ENCODE measurements at regions not wholly inside any gene's neighbourhood (a gene's known extent, or its start where the extent isn't known, plus 50 kb on each side); places are given as distances from the start of the nearest gene placed in this dataset.

DNA sequence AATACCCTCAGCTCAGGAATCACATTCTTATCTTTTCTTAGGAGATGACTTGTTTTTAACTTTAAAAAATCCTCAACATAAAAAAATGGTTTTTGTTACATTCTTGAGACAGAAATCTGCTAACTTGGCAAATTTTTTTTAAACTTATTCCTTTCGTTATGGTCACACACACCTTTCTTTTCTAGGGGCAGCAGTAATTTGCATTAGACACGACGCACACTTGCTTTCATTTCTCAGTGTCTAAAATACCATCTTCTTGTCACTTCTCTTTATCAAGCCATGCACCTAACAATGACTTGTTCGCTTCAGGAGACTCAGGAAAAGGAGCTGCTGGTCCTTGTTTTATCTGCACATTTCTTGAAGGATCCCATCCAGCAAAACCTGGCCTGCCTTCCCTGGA is 112.6 kb upstream of the TBL1X start:
- H3K9me3 ChIP-seq (ENCODE audit: control insufficient read depth, insufficient read depth, low read length) = no peaks in the 10 kb centered on the region
- no peak overlapping the region for H3K27ac ChIP-seq (ENCODE audit: low read length)
- H3K4me3 ChIP-seq (ENCODE audit: low read length) = no peak overlapping the region
- no peaks in the 10 kb centered on the region for H3K36me3 ChIP-seq (ENCODE audit: control insufficient read depth, insufficient read depth, low read length)
- no CpG with 5 or more reads among the region's 4 CpGs for WGBS (ENCODE audit: insufficient coverage, insufficient read length)
- H3K27me3 ChIP-seq (ENCODE audit: control insufficient read depth, insufficient read depth, low read length) = no peaks in the 10 kb centered on the region
- peaks cover 1% of the 10 kb centered on the region; the same call in 1 of the 2 replicates for H3K4me1 ChIP-seq (ENCODE audit: control insufficient read depth, insufficient read depth, low read length)
- DNase-seq (ENCODE audit: low read depth, low spot score) = no peak

DNA sequence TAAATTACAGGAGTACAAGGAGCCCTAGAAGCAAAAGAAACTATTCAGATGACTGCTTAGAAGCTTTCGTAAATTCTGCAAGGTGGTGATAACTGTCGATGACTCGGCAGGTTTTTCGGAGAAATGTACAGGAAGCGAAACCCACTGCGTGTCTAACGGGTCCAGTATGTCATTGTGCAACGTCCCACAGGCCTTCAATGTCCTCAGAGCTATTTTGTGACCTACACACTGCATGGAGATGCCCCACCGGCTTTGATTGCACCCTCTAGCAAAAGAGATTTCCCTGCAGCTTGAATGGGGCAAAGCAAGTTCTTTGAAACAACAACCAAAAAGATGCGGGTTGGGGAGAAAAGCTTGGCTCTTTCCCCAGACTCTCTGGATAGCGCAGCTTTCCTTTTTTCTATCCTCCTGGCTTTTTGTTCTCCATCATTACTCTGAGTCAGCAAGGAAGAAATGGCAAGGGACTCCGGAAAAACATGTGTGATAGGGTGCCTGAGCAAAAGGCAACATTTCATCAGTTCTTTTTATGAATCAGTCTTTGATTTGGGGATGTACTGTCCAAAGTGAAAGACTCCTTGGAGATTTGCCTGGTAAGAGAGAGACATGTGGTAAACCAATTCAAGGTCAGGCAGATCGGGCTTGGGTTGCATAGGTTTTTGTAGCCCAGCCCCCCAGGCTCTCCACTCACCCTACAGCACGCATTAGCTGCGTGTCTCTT is 112.0 kb upstream of the TBL1X start:
- Histone ChIP-seq H3K4me1 (ENCODE audit: control insufficient read depth, insufficient read depth, low read length) (peaks cover 1% of the 10 kb centered on the region; the same call in 1 of the 2 replicates), H3K4me3 (ENCODE audit: low read length) (no peak overlapping the region), H3K9me3 (ENCODE audit: control insufficient read depth, insufficient read depth, low read length) (no peaks in the 10 kb centered on the region), H3K27me3 (ENCODE audit: control insufficient read depth, insufficient read depth, low read length) (no peaks in the 10 kb centered on the region), H3K27ac (ENCODE audit: low read length) (no peak overlapping the region), H3K36me3 (ENCODE audit: control insufficient read depth, insufficient read depth, low read length) (no peaks in the 10 kb centered on the region)
- DNase-seq (ENCODE audit: low read depth, low spot score) = no peak
- no CpG with 5 or more reads among the region's 15 CpGs for WGBS (ENCODE audit: insufficient coverage, insufficient read length)

DNA sequence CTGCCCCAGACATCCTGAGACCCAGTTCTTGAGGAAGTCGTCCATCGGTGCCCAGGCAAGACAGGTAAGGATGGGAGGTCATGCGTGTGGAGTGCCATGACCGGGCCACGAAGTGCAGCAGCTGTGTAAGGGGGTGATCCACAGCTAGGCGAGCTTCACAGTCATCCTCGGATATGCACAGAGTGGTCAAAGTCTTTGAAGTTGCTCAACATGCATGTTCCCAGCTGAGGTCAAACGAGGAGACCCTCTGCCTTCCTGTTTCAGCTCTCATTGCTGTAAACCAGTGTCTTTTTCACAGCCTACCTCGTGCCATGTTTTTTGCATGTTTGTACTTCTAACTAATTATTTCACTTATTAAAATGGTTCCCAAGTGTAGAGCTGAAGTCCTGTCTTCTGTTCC is 109.9 kb upstream of the TBL1X start:
- no CpG with 5 or more reads among the region's 9 CpGs for WGBS (ENCODE audit: insufficient coverage, insufficient read length)
- Histone ChIP-seq H3K9me3 (ENCODE audit: control insufficient read depth, insufficient read depth, low read length) (no peaks in the 10 kb centered on the region), H3K4me3 (ENCODE audit: low read length) (no peak overlapping the region), H3K27me3 (ENCODE audit: control insufficient read depth, insufficient read depth, low read length) (no peaks in the 10 kb centered on the region), H3K4me1 (ENCODE audit: control insufficient read depth, insufficient read depth, low read length) (peaks cover 1% of the 10 kb centered on the region; the same call in 1 of the 2 replicates), H3K36me3 (ENCODE audit: control insufficient read depth, insufficient read depth, low read length) (no peaks in the 10 kb centered on the region), H3K27ac (ENCODE audit: low read length) (no peak overlapping the region)
- DNase-seq (ENCODE audit: low read depth, low spot score) = no peak

- Histone ChIP-seq H3K9me3 (ENCODE audit: control insufficient read depth, insufficient read depth, low read length) (no peaks in the 10 kb centered on the region), H3K4me3 (ENCODE audit: low read length) (no peak overlapping the region), H3K27ac (ENCODE audit: low read length) (no peak overlapping the region), H3K27me3 (ENCODE audit: control insufficient read depth, insufficient read depth, low read length) (no peaks in the 10 kb centered on the region), H3K4me1 (ENCODE audit: control insufficient read depth, insufficient read depth, low read length) (peaks cover 1% of the 10 kb centered on the region; the same call in 1 of the 2 replicates), H3K36me3 (ENCODE audit: control insufficient read depth, insufficient read depth, low read length) (no peaks in the 10 kb centered on the region)
- no peak for DNase-seq (ENCODE audit: low read depth, low spot score)
- no CpG with 5 or more reads among the region's 9 CpGs for WGBS (ENCODE audit: insufficient coverage, insufficient read length)
These were observed 109.1 kb upstream of the TBL1X start for GRCh38 chrX:9355739-9356138.

- Histone ChIP-seq H3K27me3 (ENCODE audit: control insufficient read depth, insufficient read depth, low read length) (no peaks in the 10 kb centered on the region), H3K27ac (ENCODE audit: low read length) (no peak overlapping the region), H3K4me3 (ENCODE audit: low read length) (no peak overlapping the region), H3K36me3 (ENCODE audit: control insufficient read depth, insufficient read depth, low read length) (no peaks in the 10 kb centered on the region), H3K4me1 (ENCODE audit: control insufficient read depth, insufficient read depth, low read length) (peaks cover 1% of the 10 kb centered on the region; the same call in 1 of the 2 replicates), H3K9me3 (ENCODE audit: control insufficient read depth, insufficient read depth, low read length) (no peaks in the 10 kb centered on the region)
- no peak for DNase-seq (ENCODE audit: low read depth, low spot score)
- no CpG with 5 or more reads among the region's 5 CpGs for WGBS (ENCODE audit: insufficient coverage, insufficient read length)
These were observed 108.0 kb upstream of the TBL1X start for GRCh38 chrX:9356846-9357245.

GRCh38 chrX:9357518-9358114 is 107.2 kb upstream of the TBL1X start:
- no CpG with 5 or more reads among the region's 7 CpGs for WGBS (ENCODE audit: insufficient coverage, insufficient read length)
- Histone ChIP-seq H3K27ac (ENCODE audit: low read length) (no peak overlapping the region), H3K9me3 (ENCODE audit: control insufficient read depth, insufficient read depth, low read length) (no peaks in the 10 kb centered on the region), H3K4me1 (ENCODE audit: control insufficient read depth, insufficient read depth, low read length) (peaks cover 1% of the 10 kb centered on the region; the same call in 1 of the 2 replicates), H3K27me3 (ENCODE audit: control insufficient read depth, insufficient read depth, low read length) (no peaks in the 10 kb centered on the region), H3K36me3 (ENCODE audit: control insufficient read depth, insufficient read depth, low read length) (no peaks in the 10 kb centered on the region), H3K4me3 (ENCODE audit: low read length) (no peak overlapping the region)
- DNase-seq (ENCODE audit: low read depth, low spot score) = no peak

GRCh38 chrX:9362363-9362928 is 102.4 kb upstream of the TBL1X start:
- no CpG with 5 or more reads among the region's 13 CpGs for WGBS (ENCODE audit: insufficient coverage, insufficient read length)

GRCh38 chrX:9367421-9367820 is 97.4 kb upstream of the TBL1X start:
- no peak for DNase-seq (ENCODE audit: low read depth, low spot score)
- Histone ChIP-seq H3K9me3 (ENCODE audit: control insufficient read depth, insufficient read depth, low read length) (no peaks in the 10 kb centered on the region), H3K4me3 (ENCODE audit: low read length) (no peak overlapping the region), H3K36me3 (ENCODE audit: control insufficient read depth, insufficient read depth, low read length) (no peaks in the 10 kb centered on the region), H3K27ac (ENCODE audit: low read length) (no peak overlapping the region), H3K27me3 (ENCODE audit: control insufficient read depth, insufficient read depth, low read length) (no peaks in the 10 kb centered on the region), H3K4me1 (ENCODE audit: control insufficient read depth, insufficient read depth, low read length) (no peaks in the 10 kb centered on the region)
- WGBS (ENCODE audit: insufficient coverage, insufficient read length) = no CpG with 5 or more reads among the region's 2 CpGs

More at GRCh38 chrX:9362363-9362928, 102.4 kb upstream of the TBL1X start:
- DNase-seq (ENCODE audit: low read depth, low spot score) = no peak
- Histone ChIP-seq H3K27me3 (ENCODE audit: control insufficient read depth, insufficient read depth, low read length) (no peaks in the 10 kb centered on the region), H3K9me3 (ENCODE audit: control insufficient read depth, insufficient read depth, low read length) (no peaks in the 10 kb centered on the region), H3K4me1 (ENCODE audit: control insufficient read depth, insufficient read depth, low read length) (no peaks in the 10 kb centered on the region), H3K36me3 (ENCODE audit: control insufficient read depth, insufficient read depth, low read length) (no peaks in the 10 kb centered on the region), H3K4me3 (ENCODE audit: low read length) (no peak overlapping the region), H3K27ac (ENCODE audit: low read length) (no peak overlapping the region)

DNA sequence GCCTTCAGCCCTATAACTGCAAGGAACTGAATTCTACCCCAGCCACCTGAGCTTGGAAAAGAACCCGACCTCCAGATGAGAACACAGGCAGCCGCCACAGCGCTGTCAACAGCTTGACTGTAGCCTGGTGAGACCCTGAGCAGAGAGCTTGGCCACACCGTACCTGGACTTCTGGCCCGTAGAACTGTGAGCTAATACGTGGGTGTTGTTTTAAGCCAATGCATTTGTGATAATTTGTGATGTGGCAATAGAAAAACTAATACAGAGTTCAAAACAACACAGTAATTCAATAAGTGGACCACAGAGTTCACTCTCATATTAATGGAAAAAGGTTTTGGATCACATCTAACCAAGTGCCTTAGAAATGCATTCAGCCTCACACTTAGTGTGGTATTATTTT is 96.6 kb upstream of the TBL1X start:
- no peaks in the 10 kb centered on the region for H3K9me3 ChIP-seq (ENCODE audit: control insufficient read depth, insufficient read depth, low read length)
- no peak for DNase-seq (ENCODE audit: low read depth, low spot score)
- no peaks in the 10 kb centered on the region for H3K27me3 ChIP-seq (ENCODE audit: control insufficient read depth, insufficient read depth, low read length)
- no peaks in the 10 kb centered on the region for H3K4me1 ChIP-seq (ENCODE audit: control insufficient read depth, insufficient read depth, low read length)
- no peak overlapping the region for H3K4me3 ChIP-seq (ENCODE audit: low read length)
- H3K36me3 ChIP-seq (ENCODE audit: control insufficient read depth, insufficient read depth, low read length) = no peaks in the 10 kb centered on the region
- no peak overlapping the region for H3K27ac ChIP-seq (ENCODE audit: low read length)
- no CpG with 5 or more reads among the region's 6 CpGs for WGBS (ENCODE audit: insufficient coverage, insufficient read length)

DNA sequence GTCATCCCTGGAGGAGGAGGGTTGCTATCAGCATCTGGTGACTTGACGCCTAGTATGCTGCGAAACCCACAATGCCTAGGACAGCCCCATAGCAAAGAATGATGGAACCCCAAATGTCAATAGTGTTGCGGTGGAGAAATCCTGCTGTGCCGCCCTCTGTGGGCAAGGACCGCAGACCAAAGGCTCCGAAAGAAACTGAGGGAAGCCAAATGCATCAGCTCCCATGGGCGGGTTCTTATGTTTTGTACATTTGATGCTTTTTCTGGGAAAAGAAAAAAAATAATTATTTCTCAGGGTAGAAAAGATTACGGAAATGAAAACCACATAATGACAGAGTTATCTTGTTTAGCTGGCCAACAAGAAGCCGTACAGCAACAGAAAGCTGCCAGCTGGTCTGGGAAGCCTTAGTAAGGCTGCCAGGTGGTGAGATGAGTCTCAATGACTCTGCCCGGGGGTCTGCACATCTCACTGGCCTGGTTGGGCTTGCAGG is 95.0 kb upstream of the TBL1X start:
- Histone ChIP-seq H3K9me3 (ENCODE audit: control insufficient read depth, insufficient read depth, low read length) (no peaks in the 10 kb centered on the region), H3K4me1 (ENCODE audit: control insufficient read depth, insufficient read depth, low read length) (no peaks in the 10 kb centered on the region), H3K27me3 (ENCODE audit: control insufficient read depth, insufficient read depth, low read length) (no peaks in the 10 kb centered on the region), H3K36me3 (ENCODE audit: control insufficient read depth, insufficient read depth, low read length) (no peaks in the 10 kb centered on the region), H3K4me3 (ENCODE audit: low read length) (no peak overlapping the region), H3K27ac (ENCODE audit: low read length) (no peak overlapping the region)
- no CpG with 5 or more reads among the region's 10 CpGs for whole genome bisulfite sequencing (ENCODE audit: insufficient coverage, insufficient read length)
- no peak for DNase-seq (ENCODE audit: low read depth, low spot score)
